GM18867 (cell line): ENCODE measurements at regions not wholly inside any gene's neighbourhood (a gene's known extent, or its start where the extent isn't known, plus 50 kb on each side); places are given as distances from the start of the nearest gene placed in this dataset.
"Not testable (repeated sequence)": the region's sequence is repeated elsewhere in the genome, so short reads cannot be mapped to it uniquely, and the experiment has no call there.

Source experiments
- ATAC-seq: cut with Tn5 transposase; IDR thresholded peaks from one replicate; pipeline ENCODE4 v1.9.1; 2021; ENCODE audit warnings: mild to moderate bottlenecking, moderate library complexity; ENCODE audit not compliant: unreplicated experiment

DNA sequence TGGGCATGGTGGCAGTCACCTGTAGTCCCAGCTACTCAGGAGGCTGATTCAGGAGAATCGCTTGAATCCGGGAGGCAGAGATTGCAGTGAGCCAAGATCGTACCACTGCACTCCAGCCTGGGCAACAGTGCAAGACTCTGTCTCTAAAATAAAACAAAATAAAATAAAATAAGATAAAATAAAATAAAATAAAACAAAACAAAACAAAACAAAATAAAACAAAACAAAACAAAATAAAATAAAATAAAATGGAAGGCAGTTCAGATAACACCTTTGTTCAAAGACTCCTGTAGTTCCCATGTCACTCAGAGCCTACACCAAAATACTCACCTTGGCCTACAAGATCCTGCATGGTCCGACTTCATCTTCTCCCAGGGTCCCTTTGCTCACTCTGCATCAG, 61.3 kb downstream of the SYF2 start:
- ATAC-seq = not testable (repeated sequence)

GRCh38 chr1:25170439-25170838, 61.9 kb downstream of the SYF2 start:
- ATAC-seq = no peak

DNA sequence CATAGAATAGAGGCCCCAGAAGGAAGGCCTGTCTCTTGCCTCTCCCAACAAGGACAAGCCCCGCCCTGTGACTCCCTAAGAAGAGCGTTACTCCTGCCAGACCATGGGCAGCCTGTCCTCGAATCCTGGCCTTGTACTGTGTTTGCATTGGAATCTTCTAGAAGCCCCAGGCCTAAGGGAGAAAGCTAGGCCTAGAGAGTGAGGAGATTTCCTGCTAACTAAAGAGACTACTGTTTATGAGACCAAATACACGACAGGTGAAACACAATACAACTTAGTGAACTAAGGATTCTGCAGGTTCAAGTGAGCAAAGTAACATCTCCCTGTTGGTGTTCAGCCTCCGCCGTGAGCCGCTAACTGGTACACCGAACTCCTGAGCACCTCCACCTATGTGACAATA, 62.7 kb downstream of the SYF2 start:
- ATAC-seq = no peak

GRCh38 chr1:25169168-25169567, 63.1 kb downstream of the SYF2 start:
- no peak for ATAC-seq

DNA sequence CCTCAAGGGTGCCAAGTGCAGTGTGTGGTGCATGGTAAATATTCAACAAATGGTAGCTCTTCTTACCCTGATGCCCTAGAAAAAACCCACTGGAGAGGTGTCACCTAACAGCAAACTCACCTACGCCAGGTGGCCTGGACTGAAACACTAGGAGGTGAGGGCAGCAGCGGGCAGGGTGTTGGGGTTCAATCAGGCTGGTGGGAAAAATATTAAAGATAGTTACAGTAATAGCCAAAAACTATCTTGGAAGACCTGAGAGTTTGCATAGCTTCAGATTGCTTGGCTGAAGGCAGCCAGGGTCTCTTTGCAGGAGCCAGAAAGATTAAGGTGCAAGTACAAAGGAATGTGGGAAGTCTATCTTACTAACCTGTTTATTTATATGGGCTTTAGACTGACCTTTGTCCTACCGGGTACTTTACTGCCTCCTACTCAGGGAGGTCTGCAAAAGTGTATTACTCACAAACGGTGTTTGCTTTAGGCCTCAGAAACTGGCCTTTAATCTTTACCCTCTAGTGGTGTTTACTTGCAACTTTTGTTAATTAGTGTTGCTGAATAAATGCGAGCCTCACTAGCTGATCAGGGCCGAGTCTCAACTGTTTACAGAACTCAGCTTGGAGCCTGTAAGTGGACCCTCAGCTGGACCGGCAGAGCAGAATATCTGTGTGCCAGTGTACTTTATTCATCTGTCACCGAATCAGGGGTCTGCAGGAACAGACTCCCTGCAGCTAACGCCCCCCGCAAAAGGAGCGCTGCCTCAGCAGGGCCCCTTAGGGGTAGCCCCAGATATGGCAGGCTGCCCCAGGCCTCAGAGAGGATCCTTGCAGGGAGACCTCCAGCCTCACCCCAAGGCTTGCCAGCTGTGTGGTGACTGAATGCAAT, 63.9 kb downstream of the SYF2 start:
- no peak for ATAC-seq

- ATAC-seq = no peak
These were observed 64.8 kb downstream of the SYF2 start for GRCh38 chr1:25167269-25168192.

GRCh38 chr1:25166847-25167246, 65.5 kb downstream of the SYF2 start:
- ATAC-seq = no peak

DNA sequence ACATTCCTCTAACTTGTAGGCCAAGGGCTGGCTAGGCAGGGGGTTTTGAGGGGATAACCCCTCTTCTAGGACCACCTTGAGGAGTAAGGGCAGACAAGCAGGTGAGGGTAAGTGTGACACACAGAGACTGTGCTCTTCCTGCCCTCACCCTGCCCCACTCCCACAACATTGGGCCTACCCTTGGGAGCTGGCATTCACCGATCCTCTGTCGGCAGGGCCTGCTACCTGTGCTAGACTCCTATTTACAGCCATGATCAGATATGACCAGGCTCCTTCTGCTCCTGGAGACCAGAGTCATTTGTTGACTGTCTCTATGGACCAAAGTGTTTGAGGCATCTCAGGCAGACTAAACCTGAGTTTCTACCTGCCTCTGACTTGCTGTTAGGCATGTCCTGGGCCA, 68.3 kb downstream of the SYF2 start:
- ATAC-seq = no peak

DNA sequence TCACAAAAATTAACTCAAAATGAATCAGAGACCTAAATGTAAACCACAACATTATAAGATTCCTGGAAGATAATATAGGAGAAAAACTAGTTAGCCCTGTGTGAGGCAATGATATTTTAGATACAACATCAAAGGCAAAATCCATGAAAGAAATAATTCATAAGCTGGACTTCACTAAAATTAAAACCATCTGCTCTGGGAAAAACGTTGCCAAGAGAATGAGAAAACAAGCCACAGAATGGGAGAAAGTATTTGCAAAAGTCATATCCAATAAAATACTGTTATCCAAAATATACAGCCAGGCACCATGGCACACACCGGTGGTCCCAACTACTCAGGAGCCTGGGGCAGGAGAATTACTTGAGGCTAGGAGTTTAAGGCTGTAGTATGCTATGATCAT, 70.3 kb downstream of the SYF2 start:
- ATAC-seq = no peak

- ATAC-seq = no peak
These were observed 74.5 kb downstream of the SYF2 start for GRCh38 chr1:25157846-25158245.

DNA sequence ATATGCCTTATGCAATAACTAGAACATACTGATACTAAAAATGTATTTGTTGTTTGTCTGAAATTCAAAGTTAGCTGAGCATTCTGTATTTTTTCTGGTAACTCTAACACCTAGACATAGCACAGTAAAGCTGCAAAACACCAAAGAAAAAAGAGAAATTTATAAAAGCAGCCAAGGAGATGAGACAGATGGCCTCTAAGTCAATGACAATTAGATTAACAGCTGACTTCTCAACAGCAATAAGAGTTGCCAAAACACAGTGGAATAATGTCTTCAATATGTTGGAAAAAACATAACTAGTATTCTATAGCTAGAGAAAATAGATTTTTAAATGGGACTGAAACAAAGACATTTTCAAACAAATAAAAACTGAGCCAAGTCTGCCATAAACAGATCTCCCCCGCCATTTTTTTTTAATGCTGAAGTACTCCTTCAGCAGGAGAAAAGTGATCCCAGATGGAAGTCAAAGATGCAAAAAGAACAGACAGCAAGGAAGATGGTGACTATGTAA, 81.3 kb downstream of the SYF2 start:
- no peak for ATAC-seq

DNA sequence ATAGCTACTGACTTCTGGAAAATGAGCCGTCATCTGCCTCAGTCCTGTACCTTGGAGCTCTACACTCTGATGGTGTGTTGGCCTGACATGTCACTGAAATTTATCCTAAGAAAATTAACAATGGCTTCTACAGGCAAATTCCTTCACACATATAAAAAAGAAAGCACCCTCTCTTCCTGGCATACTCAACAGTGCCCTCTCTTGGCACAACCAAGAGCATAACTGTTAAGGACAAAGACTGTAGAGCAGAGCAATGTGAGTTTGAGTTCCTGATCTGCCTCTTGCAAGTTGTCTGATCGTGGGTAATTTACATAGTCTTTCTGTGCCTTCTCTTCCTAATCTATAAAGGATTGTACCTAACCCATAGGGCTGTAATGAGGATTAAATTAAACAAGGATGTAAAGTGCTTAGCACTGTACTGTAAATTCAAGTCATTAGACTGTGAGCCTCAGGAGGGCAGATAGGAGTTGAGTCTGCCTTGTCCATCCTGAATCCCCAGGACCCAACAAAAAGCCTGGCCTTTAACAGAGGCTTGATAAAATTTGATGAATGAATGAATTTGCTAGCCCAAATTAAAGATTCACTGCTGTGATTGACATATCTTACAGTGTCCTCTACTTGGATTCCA, 83.5 kb downstream of the SYF2 start:
- no peak for ATAC-seq

- ATAC-seq = no peak
These were observed 85.8 kb downstream of the SYF2 start for GRCh38 chr1:25146451-25146855.

GRCh38 chr1:25145775-25146393, 86.4 kb downstream of the SYF2 start:
- no peak for ATAC-seq

DNA sequence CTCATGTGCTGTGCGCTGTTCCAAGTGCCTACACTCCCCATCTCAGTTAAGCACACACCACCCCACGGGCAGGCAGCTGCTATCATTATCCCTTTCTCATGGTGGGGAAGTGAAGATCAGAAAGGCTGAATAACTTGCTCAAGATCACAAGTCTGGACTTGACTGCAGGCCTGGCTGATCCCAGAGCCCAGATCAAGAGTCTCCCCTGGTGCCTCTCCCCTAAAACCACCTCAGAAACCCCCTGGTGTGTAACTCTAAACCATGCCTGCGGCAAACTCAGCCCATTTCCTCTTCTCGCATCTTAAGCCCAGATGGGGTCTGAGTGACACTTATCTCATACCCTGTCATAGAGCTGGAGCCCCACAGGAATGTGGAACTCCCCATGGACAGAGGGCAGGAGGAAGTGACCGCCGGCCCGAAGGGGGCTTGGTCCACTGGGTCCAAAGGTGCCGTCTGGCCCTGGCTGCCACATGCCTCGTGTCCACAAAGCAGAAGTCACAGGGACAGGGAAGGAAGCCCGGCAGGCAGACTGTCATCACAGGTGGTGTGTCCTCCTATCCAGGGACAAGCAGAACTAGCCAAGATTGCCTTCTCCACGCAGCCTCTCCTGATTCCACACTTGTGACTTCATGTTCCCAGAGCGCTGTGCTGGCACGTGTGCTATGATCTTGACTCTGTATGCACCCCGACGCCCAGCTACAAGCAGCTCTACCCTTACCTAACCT, 92.1 kb downstream of the SYF2 start:
- ATAC-seq = peak; percentile 80

GRCh38 chr1:25137521-25138395, 94.5 kb downstream of the SYF2 start:
- no peak for ATAC-seq

DNA sequence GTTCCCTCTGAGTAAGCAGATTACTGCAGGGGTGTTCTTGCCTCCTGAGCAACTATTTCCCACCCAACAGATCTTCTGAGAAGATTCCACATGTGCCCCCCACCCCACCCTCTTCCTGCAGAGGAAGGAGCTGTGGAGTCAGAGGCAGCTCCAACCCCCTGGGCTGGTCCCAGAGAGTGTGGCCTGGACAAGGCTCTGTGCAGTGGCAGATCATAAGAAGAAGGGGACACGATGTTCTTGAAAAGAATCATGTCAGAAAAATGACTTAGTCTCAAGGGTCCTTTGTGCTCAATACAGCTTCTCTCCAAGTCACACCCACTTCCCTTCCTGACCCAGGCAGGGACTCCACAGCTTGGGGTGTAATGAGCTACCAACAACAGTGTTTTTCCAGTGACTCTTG, 95.2 kb downstream of the SYF2 start:
- ATAC-seq = no peak

- no peak for ATAC-seq
These were observed 96.4 kb downstream of the SYF2 start for GRCh38 chr1:25135909-25136308.

DNA sequence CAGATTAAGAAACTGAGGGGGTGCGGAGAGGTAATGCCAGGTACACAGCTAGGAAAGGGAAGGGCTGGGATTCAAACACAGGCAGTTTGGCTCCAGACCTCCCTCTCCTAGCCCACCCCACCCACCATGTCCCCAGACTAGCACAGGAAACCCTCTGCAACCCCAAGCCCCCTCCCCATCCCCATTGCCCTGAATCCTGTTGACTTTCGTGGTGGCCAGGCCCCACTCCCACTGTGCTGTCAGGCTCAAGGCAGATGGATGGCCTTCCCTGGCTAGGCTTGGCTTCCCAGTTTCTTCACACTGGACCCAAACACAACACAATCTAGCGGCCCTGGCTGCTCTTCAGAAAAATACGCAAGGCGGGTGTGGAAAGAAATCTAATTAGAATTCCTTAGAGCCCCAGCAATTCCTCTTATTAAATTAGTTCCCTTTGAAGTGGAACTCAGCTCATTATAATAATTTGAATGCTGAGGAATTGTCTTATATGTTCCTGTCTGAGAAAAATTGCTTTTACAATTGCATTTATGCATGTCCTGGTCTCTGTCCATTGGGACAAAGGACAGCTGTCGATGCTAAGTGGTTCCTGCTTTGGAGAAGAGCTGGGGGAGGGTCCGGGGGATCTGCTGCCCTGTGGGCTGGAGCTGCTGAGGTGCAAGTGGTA, 97.4 kb downstream of the SYF2 start:
- no peak for ATAC-seq
